GM12801 (cell line): ENCODE measurements at regions not wholly inside any gene's neighbourhood (a gene's known extent, or its start where the extent isn't known, plus 50 kb on each side); places are given as distances from the start of the nearest gene placed in this dataset.

Experiments used
- TF ChIP-seq, protein P1 (sequence below): IDR thresholded peaks from one replicate; pipeline ENCODE4 v1.5.1; 2011; ENCODE audit warnings: control low read depth; ENCODE audit not compliant: insufficient read length; ENCODE audit errors: extremely low read depth

DNA sequence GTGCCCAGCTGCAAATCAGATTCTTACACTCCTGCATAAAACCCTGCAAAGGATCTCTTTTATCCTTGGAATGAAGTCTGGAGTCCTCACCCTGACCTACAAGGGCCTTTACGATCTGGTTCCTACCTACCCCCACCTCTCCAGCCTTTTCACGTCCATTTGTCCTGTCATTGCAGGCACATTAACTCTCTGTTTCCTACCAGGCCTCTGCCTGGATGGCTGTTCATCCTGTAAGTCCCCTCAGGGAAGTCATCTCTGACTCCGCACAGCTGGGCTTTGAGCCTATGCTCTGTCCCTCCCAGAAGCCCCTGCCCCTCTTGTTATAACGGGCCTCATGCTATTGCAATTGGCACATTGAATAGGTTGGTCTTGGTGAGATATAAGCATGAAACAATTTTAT, 96.8 kb upstream of the USP24 start:
- TF ChIP-seq, protein P1, sequence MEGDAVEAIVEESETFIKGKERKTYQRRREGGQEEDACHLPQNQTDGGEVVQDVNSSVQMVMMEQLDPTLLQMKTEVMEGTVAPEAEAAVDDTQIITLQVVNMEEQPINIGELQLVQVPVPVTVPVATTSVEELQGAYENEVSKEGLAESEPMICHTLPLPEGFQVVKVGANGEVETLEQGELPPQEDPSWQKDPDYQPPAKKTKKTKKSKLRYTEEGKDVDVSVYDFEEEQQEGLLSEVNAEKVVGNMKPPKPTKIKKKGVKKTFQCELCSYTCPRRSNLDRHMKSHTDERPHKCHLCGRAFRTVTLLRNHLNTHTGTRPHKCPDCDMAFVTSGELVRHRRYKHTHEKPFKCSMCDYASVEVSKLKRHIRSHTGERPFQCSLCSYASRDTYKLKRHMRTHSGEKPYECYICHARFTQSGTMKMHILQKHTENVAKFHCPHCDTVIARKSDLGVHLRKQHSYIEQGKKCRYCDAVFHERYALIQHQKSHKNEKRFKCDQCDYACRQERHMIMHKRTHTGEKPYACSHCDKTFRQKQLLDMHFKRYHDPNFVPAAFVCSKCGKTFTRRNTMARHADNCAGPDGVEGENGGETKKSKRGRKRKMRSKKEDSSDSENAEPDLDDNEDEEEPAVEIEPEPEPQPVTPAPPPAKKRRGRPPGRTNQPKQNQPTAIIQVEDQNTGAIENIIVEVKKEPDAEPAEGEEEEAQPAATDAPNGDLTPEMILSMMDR, result no peak

DNA sequence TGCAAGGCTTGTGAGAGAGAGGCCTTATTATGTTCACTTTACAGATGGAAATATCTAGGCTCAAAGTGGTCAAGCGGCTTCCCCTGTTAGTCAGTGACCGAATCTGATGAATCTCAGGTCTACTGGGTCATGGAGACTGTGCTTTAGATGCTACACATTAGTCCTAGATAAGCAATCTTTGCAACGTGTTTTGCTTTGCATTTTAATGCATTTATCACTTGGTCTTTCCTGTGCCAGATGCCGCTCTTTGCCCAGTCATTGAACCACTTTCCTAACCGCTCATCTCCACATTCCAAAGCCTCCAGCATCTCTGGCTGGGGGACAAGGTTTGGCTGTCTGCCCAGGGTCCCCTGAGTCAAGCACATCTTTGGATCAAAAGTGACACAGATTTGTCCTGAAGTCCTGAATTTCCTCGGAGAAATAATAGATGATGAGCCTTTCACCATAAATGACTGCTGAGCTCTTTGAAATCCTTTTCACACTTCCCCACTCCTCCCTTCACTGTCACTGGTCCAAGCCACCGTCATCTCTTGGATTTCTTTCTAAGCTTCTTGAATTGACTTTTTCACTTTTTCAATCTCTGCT, 96.0 kb upstream of the USP24 start:
- TF ChIP-seq, protein P1, result no peak

DNA sequence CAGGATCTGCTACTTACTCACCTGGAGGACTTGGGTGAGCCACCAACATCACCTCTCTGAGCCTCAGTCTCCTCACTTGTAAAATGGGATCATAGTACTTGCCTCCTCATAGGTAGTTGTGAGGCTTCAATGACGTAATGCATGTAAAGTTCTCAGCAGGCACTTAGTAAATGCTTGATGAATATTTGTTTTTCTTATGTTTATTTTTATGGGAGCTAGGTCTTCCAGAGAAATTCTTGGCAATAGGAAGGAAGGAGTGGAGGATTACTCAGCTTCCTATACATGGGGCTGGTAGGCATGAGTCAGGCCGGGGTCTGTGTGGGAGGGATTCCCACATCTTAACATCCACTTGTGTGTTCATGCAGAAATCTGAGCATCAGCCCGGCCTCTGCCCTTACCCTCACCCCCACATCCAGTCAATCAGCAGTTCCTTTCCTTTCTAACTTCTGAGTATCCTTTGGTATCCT, 95.4 kb upstream of the USP24 start:
- TF ChIP-seq, protein P1, result no peak

GRCh38 chr1:55309786-55310504, 94.8 kb upstream of the USP24 start:
- TF ChIP-seq, protein P1, result no peak

DNA sequence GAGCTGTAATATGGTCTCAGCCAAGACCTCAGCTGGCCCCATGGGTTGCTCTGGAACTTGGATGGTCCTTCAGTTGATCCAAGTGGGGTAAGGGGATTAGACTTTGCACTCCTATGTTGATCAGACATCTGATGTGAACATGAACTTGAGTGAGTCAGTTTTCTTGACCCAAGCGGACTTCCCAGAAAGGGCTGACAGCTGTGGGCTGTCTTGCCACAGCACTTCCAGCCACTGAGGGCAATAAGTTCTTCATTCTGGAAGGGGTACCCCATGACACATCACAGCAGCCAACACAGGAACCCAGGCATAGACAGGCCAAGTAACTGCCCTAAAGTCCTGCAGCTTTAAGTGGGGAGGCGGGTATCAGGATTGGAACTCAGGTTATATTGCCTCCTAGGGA, 93.9 kb upstream of the USP24 start:
- TF ChIP-seq, protein P1, result no peak

DNA sequence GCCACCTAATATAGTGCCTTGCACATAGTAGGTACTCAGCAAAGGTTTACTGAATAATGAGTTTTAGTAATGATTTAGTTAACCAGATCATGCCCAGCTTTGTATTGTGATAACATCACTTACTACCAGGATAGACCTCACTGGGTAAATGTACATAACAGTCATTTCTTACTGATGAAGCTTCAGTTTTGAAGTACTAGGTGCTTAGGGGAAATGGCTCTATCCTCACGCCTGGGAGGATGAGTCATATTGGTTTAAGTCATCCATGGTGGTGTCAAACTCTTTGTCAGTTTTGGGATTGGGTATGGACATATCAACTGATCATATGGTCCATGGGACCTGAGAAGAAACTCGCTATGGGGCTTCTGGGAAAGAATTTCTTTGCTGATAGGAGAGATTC, 90.6 kb upstream of the USP24 start:
- TF ChIP-seq, protein P1, result no peak

- TF ChIP-seq, protein P1, result no peak
Measured at GRCh38 chr1:55304229-55304740, 89.1 kb upstream of the USP24 start.
